ENCODE measurements at regions not wholly inside any gene's neighbourhood (a gene's known extent, or its start where the extent isn't known, plus 50 kb on each side); places are given as distances from the start of the nearest gene placed in this dataset.

- TF ChIP-seq POLR2AphosphoS5 (IDR thresholded peaks at IDR 0.05) (no peak), CTCF (IDR thresholded peaks at IDR 0.05) (no peak), POLR2A (IDR thresholded peaks at IDR 0.05) (no peak)
These were observed 211.0 kb downstream of the PIK3C3 start for GRCh38 chr18:42165922-42166513.
